ENCODE measurements at regions not wholly inside any gene's neighbourhood (a gene's known extent, or its start where the extent isn't known, plus 50 kb on each side); places are given as distances from the start of the nearest gene placed in this dataset.
"Not testable (repeated sequence)": the region's sequence is repeated elsewhere in the genome, so short reads cannot be mapped to it uniquely, and the experiment has no call there.

- no peaks in the 10 kb centered on the region for H3K4me1 ChIP-seq (ENCODE audit: insufficient read depth, low read length, severe bottlenecking)
- H3K9me2 ChIP-seq (ENCODE audit: low read depth, low read length), result no peaks in the 10 kb centered on the region
- no peak overlapping the region for H2AFZ ChIP-seq (ENCODE audit: low read length)
- no peak overlapping the region for H3K27ac ChIP-seq (ENCODE audit: low read depth, low read length, poor library complexity, severe bottlenecking)
- H4K20me1 ChIP-seq (ENCODE audit: insufficient read depth, low read length), result no peaks in the 10 kb centered on the region
- no peaks in the 10 kb centered on the region for H3K36me3 ChIP-seq (ENCODE audit: insufficient read depth, low read length)
- TF ChIP-seq EZH2 (IDR thresholded peaks at IDR 0.05; ENCODE audit: borderline replicate concordance, low read length) (no peak), CTCF (IDR thresholded peaks at IDR 0.05; ENCODE audit: low read length) (no peak)
- H3F3A ChIP-seq (ENCODE audit: insufficient read depth, low read length), result no peaks in the 10 kb centered on the region
- no peak overlapping the region for H3K4me2 ChIP-seq (ENCODE audit: low read length)
- H3K79me2 ChIP-seq (ENCODE audit: insufficient read depth, low read length), result no peaks in the 10 kb centered on the region
- H3K9me3 ChIP-seq (ENCODE audit: low read length), result no peaks in the 10 kb centered on the region
- H3K9ac ChIP-seq (ENCODE audit: low read length), result no peak overlapping the region
- no peaks in the 10 kb centered on the region for H3K27me3 ChIP-seq (ENCODE audit: insufficient read depth, low read length)
- no peak overlapping the region for H3K4me3 ChIP-seq (ENCODE audit: low read depth, low read length, poor library complexity, severe bottlenecking)
Measured at GRCh38 chr4:171484681-171485080, 328.5 kb upstream of the GALNTL6 start.

- Histone ChIP-seq H3K9me3 (ENCODE audit: low read length) (no peaks in the 10 kb centered on the region), H3K9me2 (ENCODE audit: low read depth, low read length) (no peaks in the 10 kb centered on the region), H3K36me3 (ENCODE audit: insufficient read depth, low read length) (no peaks in the 10 kb centered on the region), H3K9ac (ENCODE audit: low read length) (no peak overlapping the region), H4K20me1 (ENCODE audit: insufficient read depth, low read length) (no peaks in the 10 kb centered on the region), H3K4me2 (ENCODE audit: low read length) (no peak overlapping the region), H3K4me3 (ENCODE audit: low read depth, low read length, poor library complexity, severe bottlenecking) (no peak overlapping the region), H3K27ac (ENCODE audit: low read depth, low read length, poor library complexity, severe bottlenecking) (no peak overlapping the region), H3K27me3 (ENCODE audit: insufficient read depth, low read length) (no peaks in the 10 kb centered on the region), H2AFZ (ENCODE audit: low read length) (no peak overlapping the region), H3F3A (ENCODE audit: insufficient read depth, low read length) (no peaks in the 10 kb centered on the region), H3K79me2 (ENCODE audit: insufficient read depth, low read length) (no peaks in the 10 kb centered on the region), H3K4me1 (ENCODE audit: insufficient read depth, low read length, severe bottlenecking) (no peaks in the 10 kb centered on the region)
- TF ChIP-seq EZH2 (IDR thresholded peaks at IDR 0.05; ENCODE audit: borderline replicate concordance, low read length) (no peak), CTCF (IDR thresholded peaks at IDR 0.05; ENCODE audit: low read length) (no peak)
Measured at GRCh38 chr4:171478181-171478580, 335.0 kb upstream of the GALNTL6 start.

- H3K9me2 ChIP-seq (ENCODE audit: low read depth, low read length); H3K9me3 ChIP-seq (ENCODE audit: low read length); H2AFZ ChIP-seq (ENCODE audit: low read length): not testable (repeated sequence)
Measured at GRCh38 chr4:171475111-171475510, 338.1 kb upstream of the GALNTL6 start.

GRCh38 chr4:171473155-171473554 is 340.0 kb upstream of the GALNTL6 start:
- Histone ChIP-seq H3F3A (ENCODE audit: insufficient read depth, low read length) (no peaks in the 10 kb centered on the region), H3K27ac (ENCODE audit: low read depth, low read length, poor library complexity, severe bottlenecking) (no peak overlapping the region), H3K9ac (ENCODE audit: low read length) (no peak overlapping the region), H3K4me1 (ENCODE audit: insufficient read depth, low read length, severe bottlenecking) (no peaks in the 10 kb centered on the region), H3K27me3 (ENCODE audit: insufficient read depth, low read length) (no peaks in the 10 kb centered on the region), H3K4me3 (ENCODE audit: low read depth, low read length, poor library complexity, severe bottlenecking) (no peak overlapping the region), H4K20me1 (ENCODE audit: insufficient read depth, low read length) (no peaks in the 10 kb centered on the region), H3K36me3 (ENCODE audit: insufficient read depth, low read length) (no peaks in the 10 kb centered on the region), H3K9me3 (ENCODE audit: low read length) (no peaks in the 10 kb centered on the region), H3K9me2 (ENCODE audit: low read depth, low read length) (no peaks in the 10 kb centered on the region), H3K79me2 (ENCODE audit: insufficient read depth, low read length) (no peaks in the 10 kb centered on the region), H3K4me2 (ENCODE audit: low read length) (no peak overlapping the region), H2AFZ (ENCODE audit: low read length) (no peak overlapping the region)
- TF ChIP-seq EZH2 (IDR thresholded peaks at IDR 0.05; ENCODE audit: borderline replicate concordance, low read length) (no peak), CTCF (IDR thresholded peaks at IDR 0.05; ENCODE audit: low read length) (no peak)

More at GRCh38 chr4:171475111-171475510, 338.1 kb upstream of the GALNTL6 start:
- H3K4me3 ChIP-seq (ENCODE audit: low read depth, low read length, poor library complexity, severe bottlenecking); H3K27me3 ChIP-seq (ENCODE audit: insufficient read depth, low read length); H4K20me1 ChIP-seq (ENCODE audit: insufficient read depth, low read length); H3F3A ChIP-seq (ENCODE audit: insufficient read depth, low read length); H3K4me2 ChIP-seq (ENCODE audit: low read length); H3K27ac ChIP-seq (ENCODE audit: low read depth, low read length, poor library complexity, severe bottlenecking); H3K4me1 ChIP-seq (ENCODE audit: insufficient read depth, low read length, severe bottlenecking); H3K36me3 ChIP-seq (ENCODE audit: insufficient read depth, low read length); H3K79me2 ChIP-seq (ENCODE audit: insufficient read depth, low read length); H3K9ac ChIP-seq (ENCODE audit: low read length): not testable (repeated sequence)

Data from OCI-LY1 (cell line).